ENCODE measurements at regions not wholly inside any gene's neighbourhood (a gene's known extent, or its start where the extent isn't known, plus 50 kb on each side); places are given as distances from the start of the nearest gene placed in this dataset.
"Not testable (repeated sequence)": the region's sequence is repeated elsewhere in the genome, so short reads cannot be mapped to it uniquely, and the experiment has no call there.

DNA sequence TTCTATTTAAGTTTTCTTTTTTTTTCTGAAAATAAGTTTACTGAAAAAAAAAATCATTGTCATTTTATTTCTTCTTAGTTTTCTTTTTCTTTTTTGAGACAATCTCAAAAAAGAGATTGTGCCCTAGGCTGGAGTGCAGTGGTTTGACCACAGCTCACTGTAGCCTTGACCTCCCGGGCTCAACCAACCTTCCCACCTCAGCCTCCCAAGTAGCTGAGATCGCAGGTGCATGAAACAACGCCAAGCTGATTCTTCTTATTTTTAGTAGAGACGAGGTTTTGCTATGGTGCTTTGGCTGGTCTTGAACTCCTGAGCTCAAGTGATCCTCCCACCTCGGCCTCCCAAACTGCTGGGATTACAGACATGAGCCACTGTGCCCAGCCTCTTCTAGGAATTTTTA lies 65.7 kb upstream of the OSTN start:
- no peaks in the 10 kb centered on the region for H3K4me1 Mint-ChIP-seq
- DNase-seq (no peak), ATAC-seq (ENCODE audit: low read depth in 2 of 2) (no peak)
- no peak overlapping the region for H3K27ac Mint-ChIP-seq
- no peaks in the 10 kb centered on the region for H3K36me3 ChIP-seq (ENCODE audit: control insufficient read depth, insufficient read depth, low read length)
- no peaks in the 10 kb centered on the region for H3K27me3 ChIP-seq (ENCODE audit: control insufficient read depth, insufficient read depth, low read length)
- H3K4me3 ChIP-seq (ENCODE audit: low read depth, low read length): no peak overlapping the region
- H3K9me3 Mint-ChIP-seq: peaks cover 0 to 11% (median 3%) of the 10 kb centered on the region in 7 donors
- H3K4me1 ChIP-seq (ENCODE audit: control insufficient read depth, insufficient read depth, low read length, poor library complexity, severe bottlenecking): no peaks in the 10 kb centered on the region
- no peak overlapping the region for H3K27ac ChIP-seq (ENCODE audit: insufficient read depth, low read length, poor library complexity, severe bottlenecking)
- no peak overlapping the region for H3K4me3 Mint-ChIP-seq
- H3K36me3 Mint-ChIP-seq: no peaks in the 10 kb centered on the region
- H3K9me3 ChIP-seq (ENCODE audit: control insufficient read depth in 2 of 2, low read length in 2 of 2): peaks cover 0 to 1% of the 10 kb centered on the region in 2 experiments
- H3K27me3 Mint-ChIP-seq: no peaks in the 10 kb centered on the region

DNA sequence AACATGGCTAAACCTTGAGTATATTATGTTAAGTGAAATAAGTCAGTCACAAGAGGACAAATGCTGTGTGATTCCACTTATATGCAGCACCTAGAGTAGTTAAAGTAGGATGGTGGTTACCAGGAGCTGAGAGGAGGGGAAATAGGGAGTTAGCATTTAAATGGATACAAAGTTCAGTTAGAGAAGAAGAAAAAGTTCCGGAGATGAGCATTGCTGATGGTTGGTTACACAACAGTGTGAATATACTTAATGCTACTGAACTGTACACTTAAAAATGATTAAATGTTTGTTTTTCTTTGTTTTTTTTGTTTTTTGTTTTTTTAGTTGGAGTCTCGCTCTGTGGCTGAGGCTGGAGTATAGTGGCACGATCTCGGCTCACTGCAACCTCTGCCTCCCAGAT lies 67.7 kb upstream of the OSTN start:
- Mint-ChIP-seq H3K9me3 (peaks cover 0 to 10% (median 3%) of the 10 kb centered on the region in 7 donors), H3K27me3 (no peaks in the 10 kb centered on the region), H3K4me3 (no peak overlapping the region), H3K27ac (no peak overlapping the region), H3K4me1 (no peaks in the 10 kb centered on the region), H3K36me3 (no peaks in the 10 kb centered on the region)
- peaks cover 0 to 1% of the 10 kb centered on the region in 2 experiments for H3K9me3 ChIP-seq (ENCODE audit: control insufficient read depth in 2 of 2, low read length in 2 of 2)
- H3K4me3 ChIP-seq (ENCODE audit: low read depth, low read length): no peak overlapping the region
- no peaks in the 10 kb centered on the region for H3K36me3 ChIP-seq (ENCODE audit: control insufficient read depth, insufficient read depth, low read length)
- no peaks in the 10 kb centered on the region for H3K4me1 ChIP-seq (ENCODE audit: control insufficient read depth, insufficient read depth, low read length, poor library complexity, severe bottlenecking)
- H3K27me3 ChIP-seq (ENCODE audit: control insufficient read depth, insufficient read depth, low read length): no peaks in the 10 kb centered on the region
- H3K27ac ChIP-seq (ENCODE audit: insufficient read depth, low read length, poor library complexity, severe bottlenecking): no peak overlapping the region
- DNase-seq (no peak), ATAC-seq (ENCODE audit: low read depth in 2 of 2) (no peak)

DNA sequence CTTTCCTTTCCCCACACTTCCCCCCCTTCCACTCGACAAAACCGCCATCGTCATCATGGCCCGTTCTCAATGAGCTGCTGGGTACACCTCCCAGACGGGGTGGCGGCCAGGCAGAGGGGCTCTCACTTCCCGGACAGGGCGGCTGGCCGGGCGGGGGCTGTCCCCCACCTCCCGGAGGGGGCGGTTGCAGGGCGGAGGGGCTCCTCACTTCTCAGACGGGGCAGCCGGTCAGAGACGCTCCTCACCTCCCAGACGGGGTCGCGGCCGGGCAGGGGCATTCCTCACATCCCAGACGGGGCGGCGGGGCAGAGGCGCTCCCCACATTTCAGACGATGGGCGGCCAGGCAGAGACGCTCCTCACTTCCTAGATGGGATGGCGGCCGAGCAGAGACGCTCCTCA lies 74.2 kb upstream of the OSTN start:
- H3K36me3 Mint-ChIP-seq; DNase-seq; H3K4me3 ChIP-seq (ENCODE audit: low read depth, low read length); H3K36me3 ChIP-seq (ENCODE audit: control insufficient read depth, insufficient read depth, low read length); H3K9me3 Mint-ChIP-seq; ATAC-seq (ENCODE audit: low read depth in 2 of 2); H3K27me3 ChIP-seq (ENCODE audit: control insufficient read depth, insufficient read depth, low read length); H3K4me1 ChIP-seq (ENCODE audit: control insufficient read depth, insufficient read depth, low read length, poor library complexity, severe bottlenecking); H3K27ac ChIP-seq (ENCODE audit: insufficient read depth, low read length, poor library complexity, severe bottlenecking); H3K4me1 Mint-ChIP-seq; H3K27ac Mint-ChIP-seq; H3K9me3 ChIP-seq (ENCODE audit: control insufficient read depth in 2 of 2, low read length in 2 of 2); H3K4me3 Mint-ChIP-seq; H3K27me3 Mint-ChIP-seq: not testable (repeated sequence)

DNA sequence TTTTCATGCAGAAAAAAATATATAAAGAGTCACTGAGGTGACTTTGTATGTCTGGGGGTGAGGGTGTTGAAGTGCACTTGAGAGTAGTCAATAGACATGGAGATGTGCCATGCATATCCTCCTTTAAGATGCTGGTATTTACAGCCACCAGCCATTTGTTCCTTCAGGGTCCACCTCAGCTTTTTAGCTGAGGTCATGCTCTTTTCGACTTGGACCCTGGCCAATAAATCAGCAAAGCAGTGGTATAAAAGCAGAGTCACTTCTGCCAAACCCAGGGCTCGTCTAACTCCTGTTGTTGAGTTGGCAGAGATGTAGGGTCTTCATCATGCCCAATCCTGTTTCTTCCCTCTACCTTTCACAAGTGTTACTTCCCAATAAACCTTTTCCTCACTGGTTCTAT lies 75.1 kb upstream of the OSTN start:
- DNase-seq (no peak), ATAC-seq (ENCODE audit: low read depth in 2 of 2) (no peak)
- Mint-ChIP-seq H3K4me1 (no peaks in the 10 kb centered on the region), H3K9me3 (peaks cover 0 to 5% (median 0%) of the 10 kb centered on the region in 7 donors), H3K36me3 (no peaks in the 10 kb centered on the region), H3K4me3 (no peak overlapping the region), H3K27me3 (no peaks in the 10 kb centered on the region), H3K27ac (no peak overlapping the region)
- Histone ChIP-seq H3K27ac (ENCODE audit: insufficient read depth, low read length, poor library complexity, severe bottlenecking) (no peak overlapping the region), H3K36me3 (ENCODE audit: control insufficient read depth, insufficient read depth, low read length) (no peaks in the 10 kb centered on the region), H3K9me3 (ENCODE audit: control insufficient read depth in 2 of 2, low read length in 2 of 2) (peaks cover 0 to 3% of the 10 kb centered on the region in 2 experiments), H3K27me3 (ENCODE audit: control insufficient read depth, insufficient read depth, low read length) (no peaks in the 10 kb centered on the region), H3K4me3 (ENCODE audit: low read depth, low read length) (no peak overlapping the region), H3K4me1 (ENCODE audit: control insufficient read depth, insufficient read depth, low read length, poor library complexity, severe bottlenecking) (no peaks in the 10 kb centered on the region)

DNA sequence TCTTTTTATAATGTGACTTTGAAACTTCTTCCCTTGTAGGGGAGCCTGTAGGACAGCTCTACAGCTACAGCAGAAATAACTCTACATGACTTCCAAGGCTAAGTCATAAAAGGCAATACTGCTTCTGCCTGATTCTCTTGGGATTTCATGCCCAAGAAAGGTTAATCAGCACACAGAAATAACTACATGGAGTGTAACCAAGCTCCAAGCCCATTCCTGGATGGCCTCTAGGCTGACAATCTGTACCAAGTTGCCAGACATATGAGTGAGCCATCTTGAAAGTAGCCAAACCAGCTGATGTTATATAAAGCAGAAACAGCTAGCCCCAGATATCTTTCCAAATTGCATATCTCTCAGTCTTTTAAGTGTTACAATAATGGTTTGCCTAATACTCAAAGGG lies 75.8 kb upstream of the OSTN start:
- H3K4me3 Mint-ChIP-seq: no peak overlapping the region
- H3K36me3 ChIP-seq (ENCODE audit: control insufficient read depth, insufficient read depth, low read length): no peaks in the 10 kb centered on the region
- H3K27ac Mint-ChIP-seq: no peak overlapping the region
- H3K4me3 ChIP-seq (ENCODE audit: low read depth, low read length): no peak overlapping the region
- H3K9me3 ChIP-seq (ENCODE audit: control insufficient read depth in 2 of 2, low read length in 2 of 2): peaks cover 0 to 3% of the 10 kb centered on the region in 2 experiments
- no peaks in the 10 kb centered on the region for H3K4me1 ChIP-seq (ENCODE audit: control insufficient read depth, insufficient read depth, low read length, poor library complexity, severe bottlenecking)
- H3K27me3 Mint-ChIP-seq: no peaks in the 10 kb centered on the region
- H3K9me3 Mint-ChIP-seq: peaks cover 0 to 5% (median 2%) of the 10 kb centered on the region in 7 donors
- H3K4me1 Mint-ChIP-seq: no peaks in the 10 kb centered on the region
- no peaks in the 10 kb centered on the region for H3K36me3 Mint-ChIP-seq
- no peak overlapping the region for H3K27ac ChIP-seq (ENCODE audit: insufficient read depth, low read length, poor library complexity, severe bottlenecking)
- H3K27me3 ChIP-seq (ENCODE audit: control insufficient read depth, insufficient read depth, low read length): no peaks in the 10 kb centered on the region
- DNase-seq: no peak
- no peak for ATAC-seq (ENCODE audit: low read depth in 2 of 2)

DNA sequence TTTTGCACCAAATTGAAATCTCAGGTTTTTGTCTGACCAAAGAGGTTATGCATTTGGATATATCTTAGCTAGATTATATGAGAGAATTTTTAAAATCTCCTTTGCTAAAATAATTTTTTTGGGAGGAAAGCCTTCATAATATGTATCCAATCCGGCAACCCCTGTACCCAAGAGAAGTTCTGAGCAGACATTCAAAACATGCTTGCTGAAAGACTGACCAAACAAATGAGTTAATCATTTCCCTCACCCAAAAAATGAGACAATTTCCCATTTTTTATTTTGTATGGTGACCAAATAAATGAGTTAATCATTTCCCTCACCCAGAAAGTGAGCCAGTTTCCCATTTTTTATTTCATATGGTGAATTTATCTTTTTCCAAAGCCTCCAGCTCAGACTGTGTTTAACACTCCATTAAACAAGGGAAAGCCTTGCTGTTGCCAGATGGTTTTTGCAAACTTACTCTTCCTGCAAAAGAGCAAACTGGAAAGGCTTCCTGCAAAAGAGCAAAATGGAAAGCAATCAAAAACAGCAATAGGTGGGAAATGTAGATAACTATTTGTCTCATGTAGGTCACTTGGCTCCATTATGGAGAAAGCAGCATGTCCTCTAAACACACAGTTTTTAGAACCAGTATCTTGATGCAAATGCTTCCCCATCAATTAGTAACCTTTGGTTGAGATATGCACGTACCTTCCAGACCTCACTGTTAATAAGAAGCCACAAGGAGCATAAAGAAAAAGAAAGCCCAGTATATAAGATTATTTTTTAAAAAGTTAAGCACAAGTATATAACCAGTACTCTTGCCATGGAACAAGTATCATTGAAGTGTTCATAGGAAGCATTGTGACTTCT lies 78.4 kb upstream of the OSTN start:
- Mint-ChIP-seq H3K27me3 (no peaks in the 10 kb centered on the region), H3K4me1 (no peaks in the 10 kb centered on the region), H3K27ac (no peak overlapping the region), H3K36me3 (no peaks in the 10 kb centered on the region), H3K4me3 (no peak overlapping the region), H3K9me3 (peaks cover 0 to 3% (median 0%) of the 10 kb centered on the region in 7 donors)
- H3K36me3 ChIP-seq (ENCODE audit: control insufficient read depth, insufficient read depth, low read length): no peaks in the 10 kb centered on the region
- no peaks in the 10 kb centered on the region for H3K4me1 ChIP-seq (ENCODE audit: control insufficient read depth, insufficient read depth, low read length, poor library complexity, severe bottlenecking)
- ATAC-seq (ENCODE audit: low read depth in 2 of 2): no peak
- no peak overlapping the region for H3K27ac ChIP-seq (ENCODE audit: insufficient read depth, low read length, poor library complexity, severe bottlenecking)
- peaks cover 0 to 3% of the 10 kb centered on the region in 2 experiments for H3K9me3 ChIP-seq (ENCODE audit: control insufficient read depth in 2 of 2, low read length in 2 of 2)
- no peak overlapping the region for H3K4me3 ChIP-seq (ENCODE audit: low read depth, low read length)
- H3K27me3 ChIP-seq (ENCODE audit: control insufficient read depth, insufficient read depth, low read length): no peaks in the 10 kb centered on the region
- no peak for DNase-seq

DNA sequence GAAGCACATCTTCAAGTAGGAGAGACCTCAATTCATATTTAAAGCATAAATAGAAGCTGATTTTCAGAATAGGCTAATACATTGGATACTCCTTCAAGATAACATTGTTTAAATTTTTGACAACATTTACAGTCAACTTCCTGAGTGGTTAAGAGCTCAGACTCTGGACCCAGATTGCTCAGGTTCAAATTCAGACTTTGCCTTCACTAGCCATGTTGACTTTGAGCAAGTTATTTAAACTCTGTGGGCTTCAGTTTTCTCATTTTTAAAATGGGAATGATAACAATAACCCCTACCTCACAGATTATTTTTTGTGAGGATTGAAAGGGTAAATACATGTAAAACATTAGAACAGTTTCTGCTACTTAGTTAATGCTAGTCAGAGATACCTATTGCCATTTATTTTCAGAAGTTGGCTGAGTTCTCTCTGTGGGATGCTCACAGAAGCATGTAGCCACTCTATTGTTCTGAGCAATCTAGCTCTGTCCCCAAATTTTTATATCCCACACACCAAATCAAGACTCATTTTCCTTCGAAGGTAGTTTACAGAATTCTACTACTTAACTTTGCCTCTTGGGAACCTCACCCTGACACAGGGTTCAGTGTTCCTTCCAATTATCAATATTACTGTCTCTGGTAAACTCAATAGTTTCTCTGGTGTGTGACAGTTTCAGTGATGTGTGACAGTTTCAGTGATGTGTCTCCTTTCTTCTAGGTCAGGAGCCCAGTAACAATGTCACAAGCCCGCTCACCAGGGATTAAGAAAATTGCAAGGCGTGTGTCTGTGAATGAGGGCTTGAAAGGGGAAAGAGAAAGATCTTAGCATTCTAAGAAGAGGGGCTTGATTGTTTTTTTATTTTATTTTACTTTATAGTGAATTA lies 79.4 kb upstream of the OSTN start:
- H3K27me3 ChIP-seq (ENCODE audit: control insufficient read depth, insufficient read depth, low read length): no peaks in the 10 kb centered on the region
- Mint-ChIP-seq H3K36me3 (no peaks in the 10 kb centered on the region), H3K9me3 (peaks cover 0 to 3% (median 0%) of the 10 kb centered on the region in 7 donors), H3K27ac (no peak overlapping the region), H3K4me3 (no peak overlapping the region), H3K4me1 (no peaks in the 10 kb centered on the region), H3K27me3 (no peaks in the 10 kb centered on the region)
- no peak overlapping the region for H3K4me3 ChIP-seq (ENCODE audit: low read depth, low read length)
- DNase-seq (no peak), ATAC-seq (ENCODE audit: low read depth in 2 of 2) (no peak)
- peaks cover 0 to 3% of the 10 kb centered on the region in 2 experiments for H3K9me3 ChIP-seq (ENCODE audit: control insufficient read depth in 2 of 2, low read length in 2 of 2)
- H3K4me1 ChIP-seq (ENCODE audit: control insufficient read depth, insufficient read depth, low read length, poor library complexity, severe bottlenecking): no peaks in the 10 kb centered on the region
- no peaks in the 10 kb centered on the region for H3K36me3 ChIP-seq (ENCODE audit: control insufficient read depth, insufficient read depth, low read length)
- no peak overlapping the region for H3K27ac ChIP-seq (ENCODE audit: insufficient read depth, low read length, poor library complexity, severe bottlenecking)

All from CD4-positive, CD25-positive, alpha-beta regulatory T cell (primary cell).